ENCODE measurements at regions not wholly inside any gene's neighbourhood (a gene's known extent, or its start where the extent isn't known, plus 50 kb on each side); places are given as distances from the start of the nearest gene placed in this dataset.

- H3K4me3 ChIP-seq (ENCODE audit: low read depth, low read length), result no peak overlapping the region
- DNase-seq (ENCODE audit: low read depth, low spot score), result no peak
- in situ Hi-C loops (cut with HindIII; ENCODE audit: low sequenced_read_pairs), result no loop called here
- TF ChIP-seq CTCF (IDR thresholded peaks at IDR 0.05; ENCODE audit: low read depth, low read length), result no peak
Measured at GRCh38 chr4:157819693-157820464, 352.9 kb downstream of the GASK1B start.

GRCh38 chr4:157818946-157819692, 353.7 kb downstream of the GASK1B start:
- no peak for DNase-seq (ENCODE audit: low read depth, low spot score)
- TF ChIP-seq CTCF (IDR thresholded peaks at IDR 0.05; ENCODE audit: low read depth, low read length), result no peak
- H3K4me3 ChIP-seq (ENCODE audit: low read depth, low read length), result no peak overlapping the region
- in situ Hi-C loops (cut with HindIII; ENCODE audit: low sequenced_read_pairs), result no loop called here

- no peak for DNase-seq (ENCODE audit: low read depth, low spot score)
- no peak for TF ChIP-seq CTCF (IDR thresholded peaks at IDR 0.05; ENCODE audit: low read depth, low read length)
- no peak overlapping the region for H3K4me3 ChIP-seq (ENCODE audit: low read depth, low read length)
- in situ Hi-C loops (cut with HindIII; ENCODE audit: low sequenced_read_pairs), result no loop called here
Measured at GRCh38 chr4:157810137-157810774, 362.6 kb downstream of the GASK1B start.

GRCh38 chr4:157808796-157809383, 363.9 kb downstream of the GASK1B start:
- in situ Hi-C loops (cut with HindIII; ENCODE audit: low sequenced_read_pairs), result no loop called here

GRCh38 chr4:157806184-157806583, 366.6 kb downstream of the GASK1B start:
- in situ Hi-C loops (cut with HindIII; ENCODE audit: low sequenced_read_pairs), result no loop called here
- H3K4me3 ChIP-seq (ENCODE audit: low read depth, low read length), result no peak overlapping the region
- no peak for TF ChIP-seq CTCF (IDR thresholded peaks at IDR 0.05; ENCODE audit: low read depth, low read length)
- no peak for DNase-seq (ENCODE audit: low read depth, low spot score)

More at GRCh38 chr4:157808796-157809383, 363.9 kb downstream of the GASK1B start:
- DNase-seq (ENCODE audit: low read depth, low spot score), result no peak
- TF ChIP-seq CTCF (IDR thresholded peaks at IDR 0.05; ENCODE audit: low read depth, low read length), result no peak
- H3K4me3 ChIP-seq (ENCODE audit: low read depth, low read length), result no peak overlapping the region

GRCh38 chr4:157804986-157805385, 367.8 kb downstream of the GASK1B start:
- no peak overlapping the region for H3K4me3 ChIP-seq (ENCODE audit: low read depth, low read length)
- in situ Hi-C loops (cut with HindIII; ENCODE audit: low sequenced_read_pairs), result no loop called here
- TF ChIP-seq CTCF (IDR thresholded peaks at IDR 0.05; ENCODE audit: low read depth, low read length), result peak; percentile 55
- peak; percentile 12 for DNase-seq (ENCODE audit: low read depth, low spot score)

Measured in astrocyte of the spinal cord (primary cell).